GM12878 (cell line): ENCODE measurements at regions not wholly inside any gene's neighbourhood (a gene's known extent, or its start where the extent isn't known, plus 50 kb on each side); places are given as distances from the start of the nearest gene placed in this dataset.

Source experiments
- EZH2 ChIP-seq: IDR thresholded peaks from 2 replicates; pipeline ENCODE4 v1.6.1; 2012; ENCODE audit warnings: low read depth, mild to moderate bottlenecking, control low read depth, inconsistent platforms, low read length, borderline replicate concordance; ENCODE audit not compliant: control insufficient read depth
- HDAC6 ChIP-seq: fragments of 200-600 bp; sonication (generic); IDR thresholded peaks from one replicate; pipeline ENCODE4 v1.8.0; 2017; ENCODE audit warnings: antibody characterized with exemption; ENCODE audit not compliant: unreplicated experiment
- IKZF1 ChIP-seq: fragments of 450-650 bp; conservative IDR thresholded peaks from 2 replicates; pipeline ENCODE4 v1.6.1; 2017; ENCODE audit warnings: antibody characterized with exemption, mild to moderate bottlenecking
- KLF5 ChIP-seq: fragments of 450-650 bp; IDR thresholded peaks from 2 replicates; pipeline ENCODE4 v1.6.1; 2014; ENCODE audit warnings: mild to moderate bottlenecking; ENCODE audit not compliant: partially characterized antibody
- LARP7 ChIP-seq: fragments of 450-650 bp; IDR thresholded peaks from 2 replicates; pipeline ENCODE4 v1.6.1; 2017; ENCODE audit warnings: mild to moderate bottlenecking
- MTA3 ChIP-seq: IDR thresholded peaks from 2 replicates; pipeline ENCODE4 v1.6.1; 2012; ENCODE audit warnings: low read length, inconsistent platforms, borderline replicate concordance
- MYC ChIP-seq: IDR thresholded peaks from 2 replicates; pipeline ENCODE4 v1.6.1; 2011; ENCODE audit warnings: mild to moderate bottlenecking, low read length, moderate library complexity, inconsistent platforms; ENCODE audit not compliant: insufficient read depth, insufficient replicate concordance, insufficient read length, severe bottlenecking
- POLR2AphosphoS2 ChIP-seq: IDR thresholded peaks from 2 replicates; pipeline ENCODE4 v1.6.1; 2011; ENCODE audit warnings: low read depth, mild to moderate bottlenecking, low read length, improper control_type of control experiment, moderate library complexity
- TARDBP ChIP-seq: IDR thresholded peaks from 2 replicates; pipeline ENCODE4 v1.6.1; 2016; ENCODE audit warnings: borderline replicate concordance
- ZBTB11 ChIP-seq: fragments of 450-650 bp; formaldehyde crosslinking; IDR thresholded peaks from 2 replicates; pipeline ENCODE4 v1.5.0; 2022; ENCODE audit warnings: mild to moderate bottlenecking, missing genetic modification characterization

DNA sequence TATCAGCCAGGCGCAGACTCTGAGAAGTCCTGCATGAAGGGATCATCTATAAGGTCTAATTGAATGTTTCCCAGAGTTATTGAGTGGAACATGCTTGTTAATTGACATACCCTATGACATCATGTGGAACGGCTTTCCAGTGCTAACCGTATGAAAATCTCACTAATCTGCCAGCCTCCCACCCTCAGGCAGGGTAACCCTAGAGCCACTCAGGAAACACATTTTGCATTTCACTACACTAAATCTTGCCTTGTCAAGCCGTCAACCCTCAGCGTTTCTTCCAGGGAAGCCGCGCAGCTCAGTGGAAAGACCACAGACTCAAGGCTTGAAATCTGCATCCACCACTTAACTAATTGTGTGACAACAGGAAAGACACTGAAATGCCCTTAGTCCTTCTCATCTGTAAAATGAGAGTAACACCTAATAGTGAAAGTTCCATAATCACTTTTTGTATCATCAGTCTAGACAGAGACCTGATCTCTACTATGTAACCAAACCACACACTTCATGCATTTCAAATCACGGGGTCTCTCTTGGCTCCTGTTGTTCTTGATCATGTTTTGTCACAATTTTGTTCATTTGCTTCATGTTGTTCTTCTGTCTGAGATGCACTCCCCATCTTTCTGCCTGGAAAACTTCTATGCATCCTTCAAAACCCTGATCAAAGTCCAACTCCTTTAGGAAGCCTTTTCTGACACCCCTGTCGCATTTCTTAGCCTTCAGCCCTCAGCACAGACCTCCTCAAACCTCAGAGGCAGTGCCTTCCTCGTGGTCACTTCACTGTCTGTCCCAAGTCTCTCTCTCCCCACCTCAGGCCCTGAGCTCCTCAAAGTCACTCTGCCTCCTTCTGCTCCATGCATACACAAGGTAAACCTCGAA is 246.5 kb downstream of the TOMM20 start (continued):
- TF ChIP-seq ZBTB11 (CRISPR knock-in tag): no peak
- TF ChIP-seq MTA3: peak; percentile 99
- no peak for TF ChIP-seq EZH2
- no peak for TF ChIP-seq POLR2AphosphoS2
- no peak for TF ChIP-seq MYC
- no peak for TF ChIP-seq HDAC6
- TF ChIP-seq IKZF1: peak; percentile 95
- no peak for TF ChIP-seq LARP7
- peak; percentile 56 for TF ChIP-seq KLF5
- TF ChIP-seq TARDBP: no peak
- TF ChIP-seq, all 136 proteins: peak for 62
